H1 (cell line): ENCODE measurements at regions not wholly inside any gene's neighbourhood (a gene's known extent, or its start where the extent isn't known, plus 50 kb on each side); places are given as distances from the start of the nearest gene placed in this dataset.

Experiments used
- CTCF ChIA-PET: fragments of 300-600 bp; sonication (Branson Sonifier 250); formaldehyde crosslinking; loops from one replicate; lab custom pipeline; 2021; ENCODE audit not compliant: partially characterized antibody; lab: Charles Lee
- POLR2A ChIA-PET: fragments of 300-600 bp; sonication (Branson Sonifier 250); formaldehyde crosslinking; loops from one replicate; lab custom pipeline; 2021; ENCODE audit warnings: inconsistent platforms; ENCODE audit not compliant: partially characterized antibody; lab: Charles Lee
- DNase-seq, 2 experiments: peaks; one replicate each; pipeline versions ENCODE4 v3.0.0 to v3.0.0-alpha.2; 2010 to 2022; ENCODE audit warnings: low spot score in 2 of 2, low read depth in 1 of 2, mixed read lengths in 1 of 2
- FAIRE-seq: peaks from 2 replicates; lab custom pipeline; 2011; peaks lifted over from hg19 to GRCh38; lab: Jason Lieb, UNC
- H2AFZ ChIP-seq: 2 replicates; pipeline ENCODE4 v1.8.1; 2012; ENCODE audit warnings: low read length, inconsistent platforms
- H2AK5ac ChIP-seq: 2 replicates; pipeline ENCODE4 v1.6.1; 2013; ENCODE audit warnings: low read depth, low read length
- H2BK120ac ChIP-seq: replicated peaks from 2 replicates; pipeline ENCODE3; 2013; ENCODE audit warnings: low read depth, low read length, inconsistent platforms
- H2BK12ac ChIP-seq: 2 replicates; pipeline ENCODE4 v1.6.1; 2013; ENCODE audit warnings: low read depth, low read length
- H2BK15ac ChIP-seq: 2 replicates; pipeline ENCODE4 v1.6.1; 2013; ENCODE audit warnings: low read length
- H2BK20ac ChIP-seq: 2 replicates; pipeline ENCODE4 v1.6.1; 2013; ENCODE audit warnings: low read length
- H2BK5ac ChIP-seq: 2 replicates; pipeline ENCODE4 v1.6.1; 2013; ENCODE audit warnings: low read depth, low read length
- H3K14ac ChIP-seq: 2 replicates; pipeline ENCODE4 v1.6.1; 2013; ENCODE audit warnings: inconsistent platforms; ENCODE audit not compliant: insufficient read length
- H3K18ac ChIP-seq: 2 replicates; pipeline ENCODE4 v1.6.1; 2013; ENCODE audit warnings: low read length; ENCODE audit errors: extremely low read depth
- H3K23ac ChIP-seq: 2 replicates; pipeline ENCODE4 v1.6.1; 2013; ENCODE audit warnings: inconsistent platforms; ENCODE audit not compliant: insufficient read length
- H3K23me2 ChIP-seq: 2 replicates; pipeline ENCODE4 v1.6.1; 2013; ENCODE audit warnings: low read depth, low read length
- H3K27ac ChIP-seq: 2 replicates; pipeline ENCODE4 v1.6.1; 2011; ENCODE audit warnings: low read depth, low read length, inconsistent platforms
- H3K27me3 ChIP-seq, 4 experiments: replicated peaks in 1 of 4; 1 replicate in 1 of 4; 2 replicates in 3 of 4; pipeline versions ENCODE4 v1.6.1 to v1.8.1; 2011 to 2013; ENCODE audit warnings: low read length in 3 of 4, mild to moderate bottlenecking in 3 of 4, inconsistent platforms in 2 of 4, mixed read lengths in 2 of 4, moderate library complexity in 1 of 4; ENCODE audit not compliant: control insufficient read depth in 3 of 4, insufficient read depth in 3 of 4; ENCODE audit errors: extremely low read depth in 1 of 4
- H3K36me3 ChIP-seq, 4 experiments: 2 replicates each; pipeline versions ENCODE4 v1.6.1 to v1.8.1; 2011 to 2013; ENCODE audit warnings: mild to moderate bottlenecking in 4 of 4, low read length in 3 of 4, moderate library complexity in 2 of 4, control low read depth in 1 of 4, inconsistent platforms in 1 of 4; ENCODE audit not compliant: insufficient read depth in 4 of 4, control insufficient read depth in 2 of 4
- H3K4ac ChIP-seq: replicated peaks from 2 replicates; pipeline ENCODE3; 2013; ENCODE audit warnings: low read length, low read depth, mixed read lengths, inconsistent platforms; ENCODE audit not compliant: insufficient read length
- H3K4me1 ChIP-seq, 4 experiments: replicated peaks in 1 of 4; 1 replicate in 1 of 4; 2 replicates in 3 of 4; pipeline versions ENCODE4 v1.6.1 to v1.8.1; 2011 to 2013; ENCODE audit warnings: low read length in 3 of 4, inconsistent platforms in 2 of 4, mixed read lengths in 1 of 4; ENCODE audit not compliant: insufficient read depth in 4 of 4, control insufficient read depth in 3 of 4
- H3K4me2 ChIP-seq, 2 experiments: 2 replicates each; pipeline versions ENCODE4 v1.6.1 to v1.8.1; 2011 to 2013; ENCODE audit warnings: low read depth in 2 of 2, low read length in 2 of 2, control low read depth in 1 of 2, inconsistent platforms in 1 of 2, mild to moderate bottlenecking in 1 of 2; ENCODE audit not compliant: insufficient read depth in 1 of 2
- H3K4me3 ChIP-seq, 4 experiments: fragments of 200-600, 300-600 bp in 1 of 4; sonication (generic), shearing (Covaris generic), sonication (Bioruptor Twin) in 1 of 4; 2 replicates each; pipeline versions ENCODE4 v1.5.1 to v1.8.1; 2011 to 2016; ENCODE audit warnings: low read length in 4 of 4, low read depth in 3 of 4, control low read depth in 2 of 4, inconsistent platforms in 2 of 4, mild to moderate bottlenecking in 2 of 4, mixed read lengths in 1 of 4, moderate library complexity in 1 of 4; ENCODE audit not compliant: insufficient read depth in 2 of 4; ENCODE audit errors: extremely low read depth in 1 of 4
- H3K56ac ChIP-seq: replicated peaks from 2 replicates; pipeline ENCODE3; 2013; ENCODE audit warnings: low read depth, mild to moderate bottlenecking, mixed read lengths, low read length, inconsistent platforms; ENCODE audit not compliant: insufficient read length
- H3K79me1 ChIP-seq: 2 replicates; pipeline ENCODE4 v1.6.1; 2013; ENCODE audit warnings: low read depth, low read length, control low read depth
- H3K79me2 ChIP-seq, 2 experiments: 2 replicates each; pipeline versions ENCODE4 v1.6.1 to v1.8.1; 2012 to 2013; ENCODE audit warnings: low read length in 2 of 2, mild to moderate bottlenecking in 2 of 2, inconsistent platforms in 1 of 2; ENCODE audit not compliant: insufficient read depth in 2 of 2, control insufficient read depth in 1 of 2
- H3K9ac ChIP-seq, 4 experiments: replicated peaks in 1 of 4; 1 replicate in 1 of 4; 2 replicates in 3 of 4; pipeline versions ENCODE4 v1.6.1 to v1.8.1; 2011 to 2013; ENCODE audit warnings: low read depth in 3 of 4, low read length in 3 of 4, control low read depth in 2 of 4, mild to moderate bottlenecking in 2 of 4, moderate library complexity in 2 of 4, inconsistent platforms in 1 of 4; ENCODE audit errors: extremely low read depth in 1 of 4
- H3K9me3 ChIP-seq, 2 experiments: 2 replicates each; pipeline versions ENCODE4 v1.6.1 to v1.8.1; 2012 to 2013; ENCODE audit warnings: mild to moderate bottlenecking in 2 of 2, moderate library complexity in 2 of 2, control low read depth in 1 of 2, inconsistent platforms in 1 of 2, low read depth in 1 of 2, low read length in 1 of 2, mixed read lengths in 1 of 2; ENCODE audit not compliant: insufficient read depth in 2 of 2
- H4K20me1 ChIP-seq, 2 experiments: replicated peaks in 1 of 2; 2 replicates each; pipeline versions ENCODE3 to v1.8.1; 2011 to 2013; ENCODE audit warnings: inconsistent platforms in 2 of 2, low read length in 2 of 2, mild to moderate bottlenecking in 1 of 2; ENCODE audit not compliant: insufficient read depth in 2 of 2, control insufficient read depth in 1 of 2
- H4K5ac ChIP-seq: 2 replicates; pipeline ENCODE4 v1.6.1; 2013; ENCODE audit warnings: low read length, low read depth, mixed read lengths, inconsistent platforms; ENCODE audit not compliant: insufficient read length
- H4K8ac ChIP-seq: 2 replicates; pipeline ENCODE4 v1.8.0; 2013; ENCODE audit warnings: mild to moderate bottlenecking, moderate library complexity, low read length, inconsistent platforms; ENCODE audit not compliant: insufficient read depth; ENCODE audit errors: extremely low read depth
- H4K91ac ChIP-seq: replicated peaks from 2 replicates; pipeline ENCODE3; 2013; ENCODE audit warnings: low read length, mixed read lengths, inconsistent platforms; ENCODE audit not compliant: insufficient read length
- KDM1A ChIP-seq: fragments of 200-600, 300-600 bp; sonication (generic); IDR thresholded peaks from 2 replicates; pipeline ENCODE4 v1.7.1; 2016; ENCODE audit warnings: mild to moderate bottlenecking, low read length, borderline replicate concordance
- POU5F1 ChIP-seq: IDR thresholded peaks from 2 replicates; pipeline ENCODE4 v1.6.1; 2011; ENCODE audit warnings: low read depth, mild to moderate bottlenecking, low read length, moderate library complexity
- WGBS, 2 experiments: shearing (Covaris generic) in 1 of 2; methylation state at CpG; one replicate each; pipeline versions ENCODE4 v1.1.6 to v1.1.7; 2013 to 2015; ENCODE audit warnings: low lambda C conversion rate in 2 of 2, mixed read lengths in 2 of 2, inconsistent platforms in 1 of 2, low coverage in 1 of 2, missing lambda C conversion rate in 1 of 2; ENCODE audit not compliant: insufficient replicate concordance in 2 of 2, insufficient coverage in 1 of 2, insufficient read length in 1 of 2; ENCODE audit errors: extremely low coverage in 1 of 2, missing lambda C conversion rate in 1 of 2; 5-methylcytosine and 5-hydroxymethylcytosine counted together

- ChIA-PET POLR2A (no interaction called here), CTCF (no interaction called here)
- peak overlapping the region; percentile 12; the same call in 1 of the 2 replicates for H2AFZ ChIP-seq
- no peak overlapping the region for H3K4me2 ChIP-seq
- no peak overlapping the region for H3K56ac ChIP-seq
- no peak overlapping the region for H3K4me3 ChIP-seq
- H2AK5ac ChIP-seq, result no peak overlapping the region
- H4K91ac ChIP-seq, result no peak overlapping the region
- no peaks in the 10 kb centered on the region for H3K79me1 ChIP-seq
- H4K20me1 ChIP-seq, result no peaks in the 10 kb centered on the region
- H2BK120ac ChIP-seq, result no peak overlapping the region
- no peak overlapping the region for H3K27ac ChIP-seq
- H2BK12ac ChIP-seq, result no peak overlapping the region
- H2BK15ac ChIP-seq, result no peak overlapping the region
- no peak overlapping the region for H3K14ac ChIP-seq
- no peak overlapping the region for H3K23ac ChIP-seq
- H3K4me1 ChIP-seq, result no peaks in the 10 kb centered on the region
- FAIRE-seq (no peak), DNase-seq (no peak)
- no peak overlapping the region for H4K8ac ChIP-seq
- H2BK20ac ChIP-seq, result no peak overlapping the region
- H3K4ac ChIP-seq, result no peak overlapping the region
- no peaks in the 10 kb centered on the region for H3K79me2 ChIP-seq
- H3K18ac ChIP-seq, result no peak overlapping the region
- no peaks in the 10 kb centered on the region for H3K36me3 ChIP-seq
- H3K27me3 ChIP-seq, result no peaks in the 10 kb centered on the region
- H4K5ac ChIP-seq, result no peak overlapping the region
- H3K9ac ChIP-seq, result no peak overlapping the region
- no peak overlapping the region for H2BK5ac ChIP-seq
- H3K9me3 ChIP-seq, result no peaks in the 10 kb centered on the region
- TF ChIP-seq KDM1A (no peak), POU5F1 (no peak)
- 82% methylated on average over 4 of the region's 4 CpGs; no CpG with 5 or more reads in 1 of the 2 experiments for WGBS, 2 experiments
- H3K23me2 ChIP-seq, result no peaks in the 10 kb centered on the region; the same call in 1 of the 2 replicates
Observed at GRCh38 chr3:78161736-78162135, 1121.8 kb downstream of the ROBO2 start.
